ENCODE measurements at regions not wholly inside any gene's neighbourhood (a gene's known extent, or its start where the extent isn't known, plus 50 kb on each side); places are given as distances from the start of the nearest gene placed in this dataset.
"Not testable (repeated sequence)": the region's sequence is repeated elsewhere in the genome, so short reads cannot be mapped to it uniquely, and the experiment has no call there.

DNA sequence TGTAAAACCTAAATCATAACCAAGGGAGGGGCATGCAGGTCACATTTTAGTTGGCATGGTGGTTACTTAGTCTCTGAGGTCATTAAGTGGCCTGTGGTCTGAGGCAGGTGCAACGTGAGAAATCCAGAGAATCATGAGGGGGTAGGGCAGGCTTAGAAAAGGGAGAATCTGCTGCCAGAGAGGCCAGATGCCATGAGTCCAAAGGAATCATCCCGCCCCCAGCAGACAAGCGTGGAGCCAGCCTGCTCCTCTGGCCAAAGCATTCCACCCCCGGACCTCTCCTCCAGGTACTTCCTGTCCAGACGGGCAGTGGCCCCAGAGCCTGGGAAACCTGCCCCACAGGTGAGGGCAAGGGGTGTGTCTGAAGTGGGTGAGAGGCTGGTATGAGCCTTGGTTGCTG, 196.4 kb upstream of the ZNF32 start:
- DNase-seq (ENCODE audit: low read depth in 4 of 4, low spot score in 3 of 4), result no peak

DNA sequence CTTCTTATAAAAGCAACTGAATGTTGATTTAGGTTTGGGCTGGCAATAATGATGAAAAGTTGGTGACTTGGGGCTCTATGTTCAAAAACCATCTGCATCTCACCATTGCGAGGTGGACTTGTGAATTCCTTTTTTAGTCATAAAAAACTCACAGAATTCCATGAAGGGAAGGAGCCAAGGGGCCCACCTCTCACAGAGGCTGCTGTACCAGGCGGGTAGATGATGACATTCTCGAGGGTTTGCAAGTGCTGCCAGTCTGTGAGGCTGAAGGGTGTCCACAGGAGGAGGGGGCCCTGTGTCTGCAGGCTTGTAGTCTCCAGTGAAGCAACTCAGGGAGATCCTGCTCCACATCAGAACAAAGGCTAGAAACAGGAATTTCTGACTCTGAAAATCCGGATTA, 195.5 kb upstream of the ZNF32 start:
- DNase-seq (ENCODE audit: low read depth in 4 of 4, low spot score in 3 of 4), result no peak

DNA sequence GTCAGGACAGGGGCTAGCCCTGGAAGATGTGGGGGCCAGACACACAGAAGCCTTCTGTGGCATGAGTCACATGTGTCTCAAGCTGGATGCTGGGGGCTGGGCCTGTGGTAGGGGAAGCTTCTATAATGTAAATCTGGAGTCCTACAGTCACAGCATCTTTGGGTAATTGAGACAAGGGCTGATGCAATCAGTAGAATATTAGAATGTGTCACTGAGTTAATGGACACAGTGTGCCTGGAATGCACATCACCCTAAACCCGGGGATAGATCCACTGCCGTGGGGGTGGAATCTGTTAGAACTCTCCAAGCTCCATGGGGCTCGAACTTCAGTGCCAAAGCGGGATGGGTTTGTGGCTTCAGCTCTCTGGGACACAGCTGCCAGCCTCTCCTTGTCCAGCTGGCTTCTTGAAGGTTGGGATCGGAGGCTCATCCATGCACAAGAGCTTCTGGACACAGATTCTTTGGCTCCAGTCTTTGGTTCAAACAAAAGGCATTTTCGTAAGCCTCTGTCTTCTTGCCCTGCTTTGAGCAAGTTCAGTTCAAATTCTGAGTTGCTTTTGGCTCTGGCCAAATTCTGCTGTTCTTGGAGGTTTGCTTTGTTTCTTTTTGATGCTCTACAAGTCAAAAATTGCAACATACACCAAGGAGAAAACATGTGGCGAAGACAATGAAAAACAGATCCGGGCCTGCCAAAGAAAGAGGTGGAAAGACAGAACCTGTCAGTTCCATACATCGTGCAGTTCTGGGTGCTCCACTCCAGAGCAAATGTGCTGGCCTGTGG, 194.8 kb upstream of the ZNF32 start:
- no peak for DNase-seq (ENCODE audit: low read depth in 4 of 4, low spot score in 3 of 4)

DNA sequence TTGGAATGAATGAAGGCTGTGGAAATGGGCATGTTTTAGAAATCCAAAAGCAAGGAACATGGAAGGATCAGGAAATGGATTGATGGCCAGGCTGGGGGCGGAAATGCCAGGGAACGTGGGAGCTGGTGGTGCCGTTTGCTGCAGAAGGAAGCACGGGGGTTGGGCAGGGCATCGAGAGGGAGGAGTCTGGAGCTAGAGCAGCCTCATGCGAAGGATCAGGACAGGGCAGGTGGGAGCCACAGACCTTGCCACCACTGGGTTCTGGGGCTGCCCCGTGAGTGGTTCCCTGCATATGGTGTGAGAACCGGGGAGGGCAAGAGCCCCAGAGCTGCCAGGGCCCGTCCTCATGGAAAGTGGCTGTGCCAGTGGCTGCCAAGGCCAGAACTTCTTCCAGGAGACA, 193.8 kb upstream of the ZNF32 start:
- DNase-seq (ENCODE audit: low read depth in 4 of 4, low spot score in 3 of 4), result no peak

DNA sequence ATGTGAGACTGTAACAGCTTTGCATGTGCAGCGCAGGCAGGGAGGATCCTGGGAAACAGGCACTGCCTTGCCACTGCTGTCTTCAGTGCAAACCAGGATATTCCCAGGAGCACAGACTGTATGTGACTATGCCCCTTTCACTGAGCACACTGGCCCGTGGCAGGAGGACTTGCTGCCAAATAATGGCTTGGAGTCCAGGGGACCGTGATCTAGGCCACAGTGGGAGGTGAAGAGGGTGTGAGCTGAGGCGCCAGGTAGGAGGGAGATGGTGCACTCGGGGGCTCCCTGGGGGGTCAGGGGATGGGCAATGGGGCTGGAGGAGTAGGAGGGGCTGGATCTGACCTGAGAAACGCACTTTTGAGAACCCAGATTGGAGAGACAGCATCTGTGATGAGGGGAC, 193.4 kb upstream of the ZNF32 start:
- no peak for DNase-seq (ENCODE audit: low read depth in 4 of 4, low spot score in 3 of 4)

DNA sequence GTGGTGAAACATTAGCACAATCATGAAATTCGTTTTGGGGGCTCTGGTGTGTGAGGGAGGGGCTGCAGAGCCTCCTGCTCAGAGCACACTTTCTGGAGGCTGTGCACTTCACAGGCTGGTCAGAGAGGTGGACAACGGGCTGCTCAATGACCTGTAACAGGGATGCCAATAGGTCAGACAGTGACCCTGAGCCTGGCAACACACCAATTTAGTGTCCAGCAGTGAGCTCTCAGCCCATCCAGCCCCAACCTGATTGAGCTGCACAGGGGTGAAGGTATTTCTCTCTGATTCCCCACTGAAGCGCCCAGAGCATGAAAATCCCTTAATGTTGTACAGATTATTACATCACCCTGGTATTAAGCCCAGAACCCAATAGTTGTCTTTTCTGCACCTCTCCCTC, 191.3 kb upstream of the ZNF32 start:
- no peak for DNase-seq (ENCODE audit: low read depth in 4 of 4, low spot score in 3 of 4)

DNA sequence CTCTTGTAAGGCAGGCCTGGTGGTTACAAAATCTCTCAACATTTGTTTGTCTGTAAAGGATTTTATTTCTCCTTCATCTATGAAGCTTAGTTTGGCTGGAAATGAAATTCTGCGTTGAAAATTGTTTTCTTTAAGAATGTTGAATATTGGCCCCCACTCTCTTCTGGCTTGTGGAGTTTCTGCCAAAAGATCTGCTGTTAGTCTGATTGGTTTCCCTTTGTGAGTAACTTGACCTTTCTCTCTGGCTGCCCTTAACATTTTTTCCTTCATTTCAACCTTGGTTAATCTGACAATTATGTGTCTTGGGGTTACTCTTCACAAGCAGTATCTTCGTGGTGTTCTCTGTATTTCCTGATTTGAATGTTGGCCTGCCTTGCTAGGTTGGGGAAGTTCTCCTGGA, 186.1 kb upstream of the ZNF32 start:
- DNase-seq (ENCODE audit: low read depth in 4 of 4, low spot score in 3 of 4), result not testable (repeated sequence)

DNA sequence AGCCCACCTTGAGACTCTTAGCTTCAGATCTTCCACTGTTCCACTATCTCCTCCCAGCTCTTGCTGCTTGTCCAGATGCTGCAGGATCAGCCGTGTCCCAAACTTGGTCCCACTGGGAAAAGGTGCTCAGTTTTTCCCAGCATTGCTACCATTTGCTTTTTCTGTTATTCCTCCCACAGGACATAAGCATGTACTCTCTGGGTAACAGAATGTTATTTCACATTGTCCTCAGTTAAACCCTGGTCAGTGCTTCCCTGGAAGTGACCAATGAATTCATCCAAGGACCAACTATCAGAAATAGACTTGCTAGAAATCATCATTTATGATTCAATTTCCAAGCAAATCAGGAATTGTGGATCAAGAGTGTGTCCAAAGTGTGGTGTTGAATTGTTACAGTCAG, 179.2 kb upstream of the ZNF32 start:
- no peak for DNase-seq (ENCODE audit: low read depth in 4 of 4, low spot score in 3 of 4)

DNA sequence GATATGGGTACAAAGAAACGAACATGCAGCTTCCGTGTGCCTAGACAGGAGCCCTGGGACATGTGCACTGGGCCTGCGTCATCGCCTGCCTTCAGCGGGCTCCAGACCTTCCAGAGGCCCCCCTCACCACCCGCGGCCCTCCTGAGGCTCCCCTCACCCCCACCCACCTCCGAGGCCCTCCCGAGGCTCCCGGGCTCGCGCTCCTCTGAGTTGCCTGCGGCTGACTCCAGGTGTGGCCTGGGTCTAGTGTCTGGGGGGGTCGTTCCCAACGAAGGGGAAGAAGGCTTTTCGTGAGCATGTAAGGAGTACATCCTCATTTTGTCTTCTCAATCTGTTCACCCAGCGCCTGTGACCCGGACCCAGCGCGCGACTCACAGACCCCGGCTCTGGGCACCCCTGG, 177.3 kb upstream of the ZNF32 start:
- no peak for DNase-seq (ENCODE audit: low read depth in 4 of 4, low spot score in 3 of 4)

DNA sequence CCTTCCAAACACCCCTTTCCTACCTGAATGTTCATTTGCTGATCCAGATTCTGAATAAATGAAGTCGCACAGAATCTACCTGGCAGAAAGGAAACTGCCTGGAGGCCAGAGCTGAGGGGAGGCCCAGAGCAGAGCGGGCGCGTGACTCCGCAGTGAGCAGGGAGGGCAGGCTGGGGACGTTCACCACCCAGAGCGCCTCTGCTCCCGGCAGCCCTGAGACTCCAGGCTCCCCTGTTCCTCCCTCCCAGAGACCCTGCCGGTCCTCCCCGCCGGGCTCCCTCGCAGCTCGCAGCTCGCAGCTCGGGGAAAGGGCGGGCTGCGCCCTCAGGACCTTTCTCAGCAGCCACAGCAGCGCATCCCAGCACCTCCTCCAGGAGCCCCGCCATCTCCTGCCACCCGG, 176.7 kb upstream of the ZNF32 start:
- no peak for DNase-seq (ENCODE audit: low read depth in 4 of 4, low spot score in 3 of 4)

DNA sequence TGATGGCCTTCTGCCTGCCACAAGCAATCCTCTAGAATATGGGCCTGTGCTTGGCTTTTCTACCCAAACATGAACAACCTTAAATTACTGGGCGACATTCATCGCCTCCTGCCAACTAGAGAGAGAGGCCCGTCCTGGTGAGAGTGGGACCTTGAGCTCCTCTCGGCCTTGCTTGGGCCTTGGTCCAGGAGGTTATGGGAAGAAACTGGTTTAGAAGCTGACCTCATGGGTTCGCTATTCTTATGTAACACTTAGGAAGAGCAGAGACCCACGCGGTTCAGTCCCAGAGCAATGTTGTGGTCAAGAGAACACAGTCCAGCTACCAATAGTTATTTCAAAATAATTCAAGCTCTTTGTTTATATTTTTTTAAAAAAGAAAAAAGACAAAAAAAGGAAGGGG, 176.3 kb upstream of the ZNF32 start:
- DNase-seq (ENCODE audit: low read depth in 4 of 4, low spot score in 3 of 4), result no peak

DNA sequence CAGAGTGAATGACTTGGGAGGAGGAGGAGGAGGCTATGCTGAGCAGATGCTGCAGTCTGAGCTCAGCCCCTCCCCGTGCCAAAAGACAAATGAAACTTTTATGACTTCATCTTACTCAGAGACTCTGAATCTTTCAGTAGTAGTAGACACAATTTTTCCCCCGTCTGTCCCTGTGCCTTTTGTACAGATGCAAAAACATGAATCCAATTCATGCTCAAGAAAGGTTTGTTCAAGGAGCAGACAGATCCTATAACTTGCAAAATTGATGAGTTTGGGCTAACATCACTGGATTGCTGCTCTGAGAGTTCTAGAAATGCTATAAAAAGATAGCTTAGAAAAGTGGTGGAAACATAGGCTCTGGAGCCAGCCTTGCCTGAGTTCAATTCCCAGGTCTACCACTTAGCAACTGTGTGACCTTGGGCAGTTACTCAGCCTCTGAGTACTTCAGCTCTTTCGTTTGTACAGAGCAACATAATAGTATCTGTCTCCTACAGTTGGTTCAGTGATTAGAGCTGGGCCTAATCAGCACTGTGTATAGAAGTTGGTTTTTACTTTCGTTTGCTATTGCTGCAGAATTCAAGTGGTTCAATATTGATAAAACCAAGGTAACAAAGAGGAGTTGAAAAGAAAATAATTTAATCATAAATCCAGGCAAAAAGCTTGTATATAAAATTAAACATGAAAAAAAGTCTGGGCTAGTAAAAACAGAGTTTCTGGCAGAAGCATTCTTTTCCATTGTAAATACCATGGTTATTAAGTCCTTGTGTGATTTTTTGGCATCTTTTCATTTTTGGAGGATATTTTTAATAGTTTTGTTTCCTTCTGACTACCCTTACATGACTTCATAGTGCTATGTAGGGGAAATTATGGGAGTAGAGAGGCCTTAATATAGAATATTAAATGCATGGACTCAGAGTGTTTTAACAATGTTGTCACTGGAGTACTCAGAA, 174.2 kb upstream of the ZNF32 start:
- DNase-seq (ENCODE audit: low read depth in 4 of 4, low spot score in 3 of 4), result no peak

DNA sequence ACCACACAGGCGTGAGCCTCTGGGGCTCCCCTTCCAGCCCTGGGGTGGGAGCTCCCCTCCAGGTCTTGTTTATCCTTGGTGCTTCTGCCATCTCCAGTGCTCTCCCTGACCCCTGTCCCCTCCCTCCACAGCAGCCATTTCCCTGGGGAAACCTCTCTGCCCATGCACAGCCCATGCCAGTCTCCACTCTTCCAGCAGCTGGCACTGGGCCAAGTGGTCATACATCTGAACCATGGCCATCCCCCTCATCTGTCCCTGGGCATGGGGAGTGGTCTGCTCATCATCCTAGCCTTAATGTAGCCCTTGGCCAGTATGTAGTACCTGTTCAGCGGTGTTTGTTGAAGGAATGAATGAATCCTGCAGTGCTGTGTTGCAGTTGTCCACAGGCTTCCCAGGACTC, 172.4 kb upstream of the ZNF32 start:
- no peak for DNase-seq (ENCODE audit: low read depth in 4 of 4, low spot score in 3 of 4)

DNA sequence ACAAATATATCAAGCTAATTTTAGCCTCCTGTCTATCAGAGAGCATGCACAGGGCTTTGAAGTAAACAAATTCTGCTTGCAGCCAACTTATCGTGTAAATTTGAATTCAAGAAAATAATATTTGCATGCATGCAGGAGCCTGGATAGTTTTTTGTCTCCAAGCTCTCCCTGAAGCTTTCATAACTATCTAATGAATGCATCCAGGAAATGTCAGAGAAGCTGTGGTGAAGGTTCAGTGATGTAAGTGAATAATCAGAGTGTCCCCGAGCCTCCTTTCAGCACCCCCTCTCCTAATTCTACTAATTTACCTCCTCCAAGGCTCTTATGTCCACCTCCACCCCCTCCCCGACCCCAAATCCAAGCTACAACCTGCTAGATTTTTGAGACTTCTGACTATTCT, 172.0 kb upstream of the ZNF32 start:
- no peak for DNase-seq (ENCODE audit: low read depth in 4 of 4, low spot score in 3 of 4)

DNA sequence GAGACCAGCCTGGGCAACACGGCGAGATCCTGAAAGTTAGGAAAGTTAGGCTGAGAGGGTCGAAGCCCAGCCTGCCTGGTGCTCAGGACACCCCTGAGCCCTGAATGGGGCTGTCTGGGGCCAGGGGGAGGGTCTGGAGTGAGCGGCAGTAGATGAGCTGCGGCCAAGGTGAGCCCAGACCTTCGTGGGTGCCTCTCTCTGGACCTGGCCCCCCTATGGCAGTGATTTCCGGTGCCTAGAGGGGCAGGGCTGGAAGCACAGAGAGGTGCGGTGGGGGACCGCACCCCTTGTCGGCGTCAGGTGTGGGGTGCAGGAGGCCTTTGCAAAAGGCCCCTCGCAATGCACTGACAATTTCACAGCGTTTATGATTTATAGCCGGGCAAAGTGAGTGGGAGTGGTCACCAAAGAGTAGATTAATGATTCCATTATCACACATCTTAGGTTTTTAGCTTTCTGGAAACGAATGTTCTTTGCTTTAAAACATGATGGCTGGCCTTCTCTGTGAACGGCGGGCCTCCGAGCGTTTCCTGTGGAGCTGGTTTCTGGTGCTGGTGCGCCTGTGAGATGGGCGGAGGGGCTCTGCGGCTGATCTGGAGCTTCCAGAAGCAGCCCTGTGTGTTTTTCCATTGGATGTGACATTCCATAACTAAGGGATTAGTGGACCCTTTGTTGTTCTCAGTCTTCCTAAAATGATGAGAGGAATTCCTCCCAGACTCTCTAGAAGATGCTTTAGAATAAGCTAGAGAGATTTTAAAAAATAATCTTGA, 171.0 kb upstream of the ZNF32 start:
- no peak for DNase-seq (ENCODE audit: low read depth in 4 of 4, low spot score in 3 of 4)

DNA sequence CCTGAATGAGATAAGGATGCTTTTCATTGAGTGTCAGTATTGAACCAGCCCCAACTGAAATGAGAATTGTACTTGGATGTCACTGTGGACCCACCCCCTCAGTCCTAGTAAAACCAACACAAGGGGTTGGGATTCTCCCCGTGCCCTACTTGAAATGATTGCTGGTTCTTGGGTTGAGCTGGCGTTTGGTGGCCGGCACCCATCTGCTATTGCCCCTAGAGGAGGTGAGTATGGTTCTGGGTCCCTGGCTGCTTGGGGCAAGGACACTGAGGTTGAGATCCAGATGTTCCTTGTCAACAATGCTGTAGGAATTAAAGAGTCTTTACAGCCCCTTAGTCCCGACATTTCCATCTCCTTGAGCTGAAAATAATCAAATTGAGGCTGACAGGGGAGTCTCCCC, 170.0 kb upstream of the ZNF32 start:
- no peak for DNase-seq (ENCODE audit: low read depth in 4 of 4, low spot score in 3 of 4)

DNA sequence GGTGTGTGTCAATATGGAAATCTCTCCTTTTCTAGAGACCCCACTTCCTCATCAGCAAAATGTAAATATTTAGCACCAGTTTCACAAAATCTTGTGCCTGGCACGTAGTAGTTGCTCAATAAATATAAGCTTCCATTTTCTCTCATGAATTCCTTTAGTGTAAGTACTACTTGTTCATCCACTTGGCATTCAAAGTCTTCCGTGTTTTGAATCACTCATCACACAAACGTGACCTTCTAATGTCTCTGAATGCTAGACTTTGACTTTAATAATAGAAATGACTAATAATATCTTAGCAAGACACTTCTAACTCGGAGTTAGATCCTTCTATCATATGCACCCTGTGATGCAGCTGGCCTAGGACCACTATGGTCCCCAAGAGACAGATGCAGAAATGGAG, 168.7 kb upstream of the ZNF32 start:
- DNase-seq (ENCODE audit: low read depth in 4 of 4, low spot score in 3 of 4), result no peak

DNA sequence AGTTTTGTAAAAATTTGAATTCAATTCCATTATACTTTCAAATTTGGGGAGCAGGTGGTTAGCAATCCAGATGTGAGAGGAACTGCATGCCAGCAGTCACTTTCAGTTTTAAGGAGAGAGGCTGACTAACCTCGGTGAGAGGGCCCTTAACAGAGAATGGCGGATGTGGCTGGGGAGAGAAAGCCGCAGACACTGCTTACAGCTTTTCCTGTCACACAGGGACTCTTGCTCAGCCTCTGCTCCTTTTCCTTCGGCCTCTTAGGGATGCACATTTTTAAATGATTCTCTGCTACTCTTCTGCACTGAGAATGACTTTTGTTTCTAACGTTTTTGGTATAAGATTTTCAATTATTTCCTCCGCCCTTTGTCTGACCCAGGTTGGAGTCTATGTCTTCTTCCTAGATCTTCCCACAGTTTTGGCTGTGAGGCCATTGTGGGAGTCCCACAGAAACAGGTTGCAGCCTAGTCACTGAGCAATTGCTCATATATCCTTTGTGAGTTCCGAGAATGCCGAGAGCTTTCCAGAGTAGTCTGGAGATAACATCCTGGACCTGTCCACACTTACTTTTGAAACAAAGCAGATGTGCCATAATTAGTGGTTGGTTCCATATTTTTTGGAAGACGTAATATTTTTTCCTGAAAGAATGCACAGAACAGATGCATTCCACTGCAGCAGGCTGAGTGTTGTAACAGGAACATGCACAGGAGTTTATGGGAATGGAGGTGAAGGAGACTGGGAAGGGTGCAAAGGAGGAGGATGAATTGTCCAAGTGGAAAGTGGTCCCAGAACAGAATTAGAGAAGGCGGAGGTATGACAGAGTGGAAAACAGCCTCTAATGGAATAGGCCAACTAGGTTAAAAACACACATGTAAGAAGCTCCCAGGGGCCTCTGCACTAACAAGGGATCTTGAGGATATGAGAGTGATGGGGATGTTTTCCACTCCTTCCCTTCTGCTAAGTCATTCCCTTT, 168.0 kb upstream of the ZNF32 start:
- no peak for DNase-seq (ENCODE audit: low read depth in 4 of 4, low spot score in 3 of 4)

DNA sequence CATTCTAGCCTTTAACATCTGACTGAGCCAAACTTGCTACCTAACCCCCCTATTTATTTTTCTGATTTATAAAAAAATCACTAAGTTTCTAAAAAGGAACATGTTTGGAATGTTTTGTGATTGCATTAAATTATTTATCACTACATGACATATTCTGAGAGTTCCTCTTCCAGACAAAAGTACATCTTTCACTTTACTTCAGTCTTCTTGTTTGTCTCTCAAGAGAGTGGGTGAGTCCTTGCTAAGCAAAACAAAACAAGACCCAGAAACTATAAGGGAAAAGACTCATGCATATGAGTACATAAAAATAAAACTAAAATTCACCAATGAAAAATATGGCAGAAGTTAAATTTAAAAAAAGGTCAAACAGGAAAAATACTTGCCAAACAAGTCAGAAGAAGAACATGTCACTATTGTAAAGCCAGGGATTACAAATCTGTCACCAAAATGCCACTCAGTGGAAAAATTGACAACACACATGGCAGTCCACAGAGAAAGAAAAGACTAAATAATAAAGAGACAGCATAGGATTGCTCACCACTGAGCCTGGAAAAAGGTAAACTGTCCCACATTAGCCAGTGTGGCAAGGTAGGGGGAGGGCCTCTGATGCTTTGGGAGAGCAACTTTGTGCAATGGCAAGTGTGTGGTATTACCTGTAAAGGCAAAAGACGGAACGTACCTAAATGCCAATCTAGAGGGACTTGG, 166.7 kb upstream of the ZNF32 start:
- no peak for DNase-seq (ENCODE audit: low read depth in 4 of 4, low spot score in 3 of 4)

DNA sequence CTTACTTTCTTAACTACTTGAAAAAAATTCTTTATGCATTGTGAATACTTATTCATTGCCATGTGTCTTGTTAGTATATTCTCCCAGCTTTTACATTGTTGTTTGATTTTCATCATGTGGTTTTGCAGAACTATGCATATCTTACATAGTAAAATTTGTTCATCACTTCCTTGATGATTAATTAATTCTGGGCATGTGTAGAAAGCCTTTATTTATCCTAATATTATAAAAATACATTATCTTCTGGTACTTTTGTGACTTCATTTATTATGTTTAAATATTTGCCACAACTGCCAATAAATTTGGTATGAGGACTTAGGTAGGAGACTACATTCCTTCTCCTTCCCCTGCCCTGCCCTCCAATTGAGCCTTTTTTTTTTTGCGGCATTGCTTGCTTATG, 166.0 kb upstream of the ZNF32 start:
- DNase-seq (ENCODE audit: low read depth in 4 of 4, low spot score in 3 of 4), result no peak
